ENCODE measurements at regions not wholly inside any gene's neighbourhood (a gene's known extent, or its start where the extent isn't known, plus 50 kb on each side); places are given as distances from the start of the nearest gene placed in this dataset.
"Not testable (repeated sequence)": the region's sequence is repeated elsewhere in the genome, so short reads cannot be mapped to it uniquely, and the experiment has no call there.

DNA sequence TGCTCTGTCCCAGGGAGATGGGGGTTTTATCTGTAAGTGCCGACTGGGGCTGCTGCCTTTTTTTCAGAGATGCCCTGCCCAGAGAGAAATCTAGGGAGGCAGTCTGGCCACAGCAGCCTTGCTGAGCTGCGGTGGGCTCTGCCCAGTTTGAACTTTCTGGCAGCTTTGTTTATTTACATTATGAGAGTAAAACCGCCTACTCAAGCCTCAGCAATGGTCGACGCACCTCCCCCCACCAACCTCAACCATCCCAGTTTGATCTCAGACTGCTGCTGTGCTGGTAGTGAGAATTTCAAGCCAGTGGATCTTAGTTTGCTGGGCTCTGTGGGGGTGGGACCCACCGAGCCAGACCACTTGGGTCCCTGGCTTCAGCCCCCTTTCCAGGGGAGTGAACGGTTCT, 188.0 kb downstream of the PRELID2 start:
- TF ChIP-seq, protein P1, sequence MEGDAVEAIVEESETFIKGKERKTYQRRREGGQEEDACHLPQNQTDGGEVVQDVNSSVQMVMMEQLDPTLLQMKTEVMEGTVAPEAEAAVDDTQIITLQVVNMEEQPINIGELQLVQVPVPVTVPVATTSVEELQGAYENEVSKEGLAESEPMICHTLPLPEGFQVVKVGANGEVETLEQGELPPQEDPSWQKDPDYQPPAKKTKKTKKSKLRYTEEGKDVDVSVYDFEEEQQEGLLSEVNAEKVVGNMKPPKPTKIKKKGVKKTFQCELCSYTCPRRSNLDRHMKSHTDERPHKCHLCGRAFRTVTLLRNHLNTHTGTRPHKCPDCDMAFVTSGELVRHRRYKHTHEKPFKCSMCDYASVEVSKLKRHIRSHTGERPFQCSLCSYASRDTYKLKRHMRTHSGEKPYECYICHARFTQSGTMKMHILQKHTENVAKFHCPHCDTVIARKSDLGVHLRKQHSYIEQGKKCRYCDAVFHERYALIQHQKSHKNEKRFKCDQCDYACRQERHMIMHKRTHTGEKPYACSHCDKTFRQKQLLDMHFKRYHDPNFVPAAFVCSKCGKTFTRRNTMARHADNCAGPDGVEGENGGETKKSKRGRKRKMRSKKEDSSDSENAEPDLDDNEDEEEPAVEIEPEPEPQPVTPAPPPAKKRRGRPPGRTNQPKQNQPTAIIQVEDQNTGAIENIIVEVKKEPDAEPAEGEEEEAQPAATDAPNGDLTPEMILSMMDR (optimal IDR thresholded peaks at IDR 0.05 in 1 of 3, IDR thresholded peaks at IDR 0.05 in 1 of 3, conservative IDR thresholded peaks at IDR 0.05 in 1 of 3; ENCODE audit: extremely low read depth in 1 of 3, insufficient read depth in 2 of 3, low read length in 3 of 3): not testable (repeated sequence)
- TF ChIP-seq EZH2 (IDR thresholded peaks at IDR 0.05; ENCODE audit: low read length): not testable (repeated sequence)

Data from keratinocyte (primary cell).